Stomach (tissue), 8 donors: ENCODE measurements at regions not wholly inside any gene's neighbourhood (a gene's known extent, or its start where the extent isn't known, plus 50 kb on each side); places are given as distances from the start of the nearest gene placed in this dataset.
A peak's percentile ranks its signal among the peaks of the same experiment; 100 is the strongest.

Source experiments
- DNase-seq, 2 donors: peaks; one replicate each; pipeline versions ENCODE4 v3.0.0 to v3.0.0-alpha.2; 2013 to 2019
- H3K27ac ChIP-seq, 5 donors: fragments of 200-600 bp in 4 of 5; sonication (generic) in 4 of 5; one replicate each; pipeline ENCODE4 v1.5.1; 2013 to 2019; ENCODE audit warnings: mild to moderate bottlenecking in 1 of 5, moderate library complexity in 1 of 5
- H3K27me3 ChIP-seq, 3 donors: fragments of 200-600 bp; sonication (generic); one replicate each; pipeline ENCODE4 v1.5.1; 2017 to 2019; ENCODE audit warnings: mixed run types in 1 of 3
- H3K36me3 ChIP-seq, 4 donors: fragments of 200-600 bp; sonication (generic); 1 replicate in 3 of 4; 2 replicates in 1 of 4; pipeline ENCODE4 v1.5.1; 2016 to 2019
- H3K4me1 ChIP-seq, 4 donors: fragments of 200-600 bp; sonication (generic); one replicate each; pipeline ENCODE4 v1.5.1; 2016 to 2019
- H3K4me3 ChIP-seq, 4 donors: fragments of 200-600 bp; sonication (generic) in 3 of 4; one replicate each; pipeline ENCODE4 v1.5.1; 2016 to 2019; ENCODE audit warnings: mild to moderate bottlenecking in 1 of 4
- H3K9me3 ChIP-seq, 4 donors: fragments of 200-600 bp; sonication (generic); one replicate each; pipeline ENCODE4 v1.5.1; 2016 to 2019
- EP300 ChIP-seq: sonication (generic); formaldehyde crosslinking; IDR thresholded peaks from one replicate; pipeline ENCODE4 v1.6.1; 2017; ENCODE audit warnings: antibody characterized with exemption
- POLR2A ChIP-seq, 4 donors: fragments of 450-650 bp; IDR thresholded peaks; one replicate each; pipeline ENCODE4 v1.6.1; 2016; ENCODE audit warnings: antibody characterized with exemption in 4 of 4, control low read depth in 2 of 4, mild to moderate bottlenecking in 1 of 4, moderate library complexity in 1 of 4
- POLR2AphosphoS5 ChIP-seq, 3 donors: sonication (generic); formaldehyde crosslinking; IDR thresholded peaks; one replicate each; pipeline ENCODE4 v1.6.1; 2016; ENCODE audit warnings: antibody characterized with exemption in 3 of 3
- whole genome bisulfite sequencing, 5 donors: extraction: QIAGEN DNeasy Blood & Tissue Kit in 3 of 5; methylation state at CpG; one replicate each; pipeline versions ENCODE4 v1.1.5 to v1.1.7; 2013 to 2018; 5-methylcytosine and 5-hydroxymethylcytosine counted together
- intact Hi-C: fragments of 100-400 bp; cut with DNase I; formaldehyde crosslinking; loops from one replicate; pipeline ENCODE4 v1.15.1; 2023; ENCODE audit warnings: low total_unique reads
- TF ChIP-seq, protein P1 (sequence below), 7 experiments: fragments of 450-650 bp in 4 of 7; fragments of 200-600 bp in 3 of 7; sonication (generic) in 3 of 7; IDR thresholded peaks; one replicate each; pipeline ENCODE4 v1.5.1; 2016 to 2019; ENCODE audit warnings: antibody characterized with exemption in 7 of 7, control low read depth in 2 of 7, mild to moderate bottlenecking in 1 of 7
- donor health status: healthy with polysubstance abuse.
- donor health status: Bipolar disorder and iron deficiency.
- donor health status: healthy.

DNA sequence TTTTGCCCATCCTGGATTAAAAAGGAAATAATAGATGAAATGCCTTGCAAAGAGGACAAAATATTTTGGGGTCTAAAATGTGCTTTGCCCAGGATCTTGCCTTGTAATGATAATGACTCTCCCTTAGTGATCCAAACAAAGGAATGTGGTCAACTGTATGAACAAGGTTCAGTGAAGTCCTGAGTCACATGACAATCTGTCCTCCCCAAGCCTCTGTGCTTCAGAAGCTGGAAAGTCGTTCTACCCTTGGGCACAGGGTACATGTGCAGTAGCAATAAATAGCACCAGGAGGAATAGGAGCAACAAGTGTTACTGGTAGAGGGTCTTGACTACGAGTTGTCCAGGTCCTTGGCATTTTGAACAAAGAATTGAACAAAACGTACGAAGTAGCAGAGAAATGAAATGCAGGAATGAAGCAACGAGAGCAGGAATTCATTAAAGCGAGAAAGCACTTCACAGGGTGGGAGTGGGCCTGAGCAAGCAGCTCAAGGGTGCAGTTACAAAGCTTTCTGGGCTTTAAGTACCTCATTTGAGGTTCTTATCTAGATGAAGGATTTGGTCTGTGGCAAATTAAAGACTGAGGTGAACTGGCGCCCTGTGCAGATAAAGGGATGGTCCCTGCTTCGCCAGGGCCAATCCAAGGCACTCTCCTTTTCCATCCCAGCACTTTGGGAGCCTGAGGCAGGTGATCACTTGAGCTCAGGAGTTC is 65.8 kb downstream of the RESF1 start:
- WGBS, 5 donors, result 68 to 81% (median 78%) methylated on average over 8 of the region's 8 CpGs
- H3K9me3 ChIP-seq, result no peaks in the 10 kb centered on the region
- H3K36me3 ChIP-seq, result no peaks in the 10 kb centered on the region
- intact Hi-C loops, result no loop called here
- H3K4me3 ChIP-seq, result no peak overlapping the region
- H3K4me1 ChIP-seq, result no peaks in the 10 kb centered on the region
- H3K27ac ChIP-seq, result no peak overlapping the region
- TF ChIP-seq, protein P1, sequence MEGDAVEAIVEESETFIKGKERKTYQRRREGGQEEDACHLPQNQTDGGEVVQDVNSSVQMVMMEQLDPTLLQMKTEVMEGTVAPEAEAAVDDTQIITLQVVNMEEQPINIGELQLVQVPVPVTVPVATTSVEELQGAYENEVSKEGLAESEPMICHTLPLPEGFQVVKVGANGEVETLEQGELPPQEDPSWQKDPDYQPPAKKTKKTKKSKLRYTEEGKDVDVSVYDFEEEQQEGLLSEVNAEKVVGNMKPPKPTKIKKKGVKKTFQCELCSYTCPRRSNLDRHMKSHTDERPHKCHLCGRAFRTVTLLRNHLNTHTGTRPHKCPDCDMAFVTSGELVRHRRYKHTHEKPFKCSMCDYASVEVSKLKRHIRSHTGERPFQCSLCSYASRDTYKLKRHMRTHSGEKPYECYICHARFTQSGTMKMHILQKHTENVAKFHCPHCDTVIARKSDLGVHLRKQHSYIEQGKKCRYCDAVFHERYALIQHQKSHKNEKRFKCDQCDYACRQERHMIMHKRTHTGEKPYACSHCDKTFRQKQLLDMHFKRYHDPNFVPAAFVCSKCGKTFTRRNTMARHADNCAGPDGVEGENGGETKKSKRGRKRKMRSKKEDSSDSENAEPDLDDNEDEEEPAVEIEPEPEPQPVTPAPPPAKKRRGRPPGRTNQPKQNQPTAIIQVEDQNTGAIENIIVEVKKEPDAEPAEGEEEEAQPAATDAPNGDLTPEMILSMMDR (IDR thresholded peaks at IDR 0.05), result no peak
- TF ChIP-seq POLR2A (IDR thresholded peaks at IDR 0.05), result no peak
- TF ChIP-seq POLR2AphosphoS5 (IDR thresholded peaks at IDR 0.05), result no peak
- H3K27me3 ChIP-seq, result no peaks in the 10 kb centered on the region
- DNase-seq, result no peak

DNA sequence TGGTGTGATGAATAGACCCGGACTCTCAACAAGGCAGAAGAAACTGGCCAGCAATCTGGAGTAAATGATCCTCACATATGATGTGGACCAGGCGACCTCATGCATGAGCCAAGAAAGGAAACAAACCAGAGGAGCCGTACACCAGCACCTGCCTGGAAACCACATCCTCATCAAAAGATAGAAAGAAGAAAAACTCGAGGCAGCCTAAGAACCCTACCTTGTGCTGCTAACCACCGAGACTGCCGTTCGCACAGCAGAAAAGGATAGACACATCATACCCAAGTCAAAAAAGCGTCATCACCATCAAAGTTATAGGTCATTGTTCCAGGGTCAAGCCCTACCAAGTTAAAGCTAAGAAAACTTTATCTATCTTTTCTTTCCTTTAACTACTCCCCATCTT is 66.7 kb downstream of the RESF1 start:
- no peaks in the 10 kb centered on the region for H3K27me3 ChIP-seq
- no peaks in the 10 kb centered on the region for H3K36me3 ChIP-seq
- peak in 1 of 2 donors; percentile 51 for DNase-seq
- no peaks in the 10 kb centered on the region for H3K4me1 ChIP-seq
- TF ChIP-seq, protein P1 (IDR thresholded peaks at IDR 0.05), result no peak
- no peak for TF ChIP-seq EP300
- TF ChIP-seq POLR2AphosphoS5 (IDR thresholded peaks at IDR 0.05), result no peak
- no peak for TF ChIP-seq POLR2A (IDR thresholded peaks at IDR 0.05)
- intact Hi-C loops, result no loop called here
- no peak overlapping the region for H3K27ac ChIP-seq
- H3K4me3 ChIP-seq, result no peak overlapping the region
- WGBS, 5 donors, result 70 to 87% (median 77%) methylated on average over 8 of the region's 8 CpGs
- no peaks in the 10 kb centered on the region for H3K9me3 ChIP-seq

DNA sequence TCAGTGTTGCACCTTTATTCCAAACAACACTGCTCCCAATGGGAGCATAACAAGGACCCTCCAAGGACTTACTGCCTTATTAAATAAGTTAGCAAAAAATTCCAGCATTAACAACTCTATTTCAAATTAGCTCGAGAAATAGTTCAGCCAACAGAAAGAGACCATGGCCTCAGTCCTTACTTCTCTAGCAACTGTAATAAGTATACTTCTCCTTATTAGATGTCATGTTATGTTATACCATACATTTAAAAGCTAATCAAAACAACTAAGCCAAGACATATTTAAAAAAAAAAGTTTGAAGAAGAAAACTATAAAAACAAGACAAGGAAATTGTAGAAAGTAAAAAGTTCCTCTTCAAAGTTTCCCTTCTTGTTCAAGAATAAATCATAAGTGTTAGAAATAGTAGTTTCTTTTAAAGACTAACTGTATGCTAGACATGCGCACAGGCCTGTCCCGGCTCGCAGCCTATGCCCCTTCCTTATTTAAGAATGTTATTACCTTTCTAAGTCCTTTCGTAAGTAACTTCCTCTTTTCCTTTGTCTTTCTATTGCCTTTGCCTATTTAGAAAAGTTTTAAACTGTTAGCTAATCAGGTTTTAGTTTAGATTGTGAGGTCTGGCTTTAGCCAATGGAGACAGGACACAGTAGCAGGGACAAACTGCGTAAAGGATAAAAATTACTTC is 68.6 kb downstream of the RESF1 start:
- no peak overlapping the region for H3K27ac ChIP-seq
- H3K36me3 ChIP-seq, result no peaks in the 10 kb centered on the region
- DNase-seq, result no peak
- TF ChIP-seq, protein P1 (IDR thresholded peaks at IDR 0.05), result no peak
- no peak for TF ChIP-seq POLR2A (IDR thresholded peaks at IDR 0.05)
- no peak for TF ChIP-seq EP300
- no peak for TF ChIP-seq POLR2AphosphoS5 (IDR thresholded peaks at IDR 0.05)
- H3K9me3 ChIP-seq, result no peaks in the 10 kb centered on the region
- no peaks in the 10 kb centered on the region for H3K27me3 ChIP-seq
- 89 to 97% (median 89%) methylated on average over 6 of the region's 6 CpGs for WGBS, 5 donors
- no peak overlapping the region for H3K4me3 ChIP-seq
- intact Hi-C loops, result no loop called here
- no peaks in the 10 kb centered on the region for H3K4me1 ChIP-seq

DNA sequence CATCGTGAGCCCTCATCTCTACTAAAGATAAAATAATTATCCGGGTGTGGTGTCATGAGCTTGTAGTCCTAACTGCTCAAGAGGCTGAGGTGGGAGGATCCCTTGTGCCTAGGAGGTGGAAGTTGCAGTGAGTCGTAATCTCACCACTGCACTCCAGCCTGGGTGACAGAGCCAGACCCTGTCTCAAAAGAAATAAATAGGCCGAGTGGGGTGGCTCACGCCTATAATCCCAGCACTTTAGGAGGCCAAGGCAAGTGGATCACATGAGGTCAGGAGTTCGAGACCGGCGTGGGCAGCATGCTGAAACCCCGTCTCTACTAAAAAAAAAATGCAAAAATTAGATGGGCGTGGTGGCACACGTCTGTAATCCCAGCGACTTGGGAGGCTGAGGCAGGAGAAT is 70.9 kb downstream of the RESF1 start:
- no peak for TF ChIP-seq POLR2AphosphoS5 (IDR thresholded peaks at IDR 0.05)
- TF ChIP-seq EP300, result no peak
- TF ChIP-seq POLR2A (IDR thresholded peaks at IDR 0.05), result no peak
- TF ChIP-seq, protein P1 (IDR thresholded peaks at IDR 0.05), result no peak
- intact Hi-C loops, result no loop called here
- H3K4me1 ChIP-seq, result no peaks in the 10 kb centered on the region
- H3K36me3 ChIP-seq, result no peaks in the 10 kb centered on the region
- no peak overlapping the region for H3K4me3 ChIP-seq
- no peaks in the 10 kb centered on the region for H3K9me3 ChIP-seq
- WGBS, 5 donors, result 91 to 93% (median 92%) methylated on average over 12 of the region's 12 CpGs
- no peaks in the 10 kb centered on the region for H3K27me3 ChIP-seq
- H3K27ac ChIP-seq, result no peak overlapping the region
- no peak for DNase-seq
